MM.1S (cell line): ENCODE measurements at regions not wholly inside any gene's neighbourhood (a gene's known extent, or its start where the extent isn't known, plus 50 kb on each side); places are given as distances from the start of the nearest gene placed in this dataset.

Source experiments
- CTCF ChIP-seq: fragments of 300-600 bp; sonication (generic); IDR thresholded peaks from 2 replicates; pipeline ENCODE4 v1.5.1; 2016; ENCODE audit warnings: antibody characterized with exemption, low read length, mixed read lengths
- EZH2 ChIP-seq: fragments of 300-600 bp; sonication (generic); optimal IDR thresholded peaks from 2 replicates; pipeline ENCODE3; 2017; ENCODE audit warnings: low read depth, mild to moderate bottlenecking, antibody characterized with exemption, low read length, mixed read lengths
- EZH2phosphoT487 ChIP-seq: fragments of 300-600 bp; sonication (generic); IDR thresholded peaks from 2 replicates; pipeline ENCODE4 v1.6.1; 2018; ENCODE audit warnings: antibody characterized with exemption, low read length

GRCh38 chr6:77055711-77056110 lies 407.6 kb downstream of the HTR1B start:
- no peak for TF ChIP-seq CTCF
- no peak for TF ChIP-seq EZH2
- TF ChIP-seq EZH2phosphoT487: no peak
